HL-60 (cell line): ENCODE measurements at regions not wholly inside any gene's neighbourhood (a gene's known extent, or its start where the extent isn't known, plus 50 kb on each side); places are given as distances from the start of the nearest gene placed in this dataset.

Source experiments
- DNase-seq, 2 experiments: peaks; one replicate each; pipeline ENCODE4 v3.0.0-alpha.2; 2010 to 2020; ENCODE audit warnings: low read depth in 1 of 2, low spot score in 1 of 2
- H3K27ac ChIP-seq: fragments of 250-450 bp; sonication (Bioruptor Pico); replicated peaks from 2 replicates; pipeline ENCODE4 v1.5.1; 2020; ENCODE audit warnings: mild to moderate bottlenecking, moderate library complexity
- H3K27me3 ChIP-seq: fragments of 250-450 bp; sonication (Bioruptor Pico); 2 replicates; pipeline ENCODE4 v1.5.1; 2021; ENCODE audit warnings: mild to moderate bottlenecking, moderate library complexity; ENCODE audit not compliant: insufficient read depth, poor library complexity, severe bottlenecking
- H3K4me3 ChIP-seq: replicated peaks from 2 replicates; pipeline ENCODE4 v1.5.1; 2011; ENCODE audit warnings: mild to moderate bottlenecking, control low read depth, low read length; ENCODE audit not compliant: insufficient read depth
- CTCF ChIP-seq: IDR thresholded peaks from one replicate; pipeline ENCODE4 v1.5.1; 2011; ENCODE audit warnings: low read length, control low read depth, inconsistent platforms; ENCODE audit not compliant: insufficient read depth
- GABPA ChIP-seq: IDR thresholded peaks from 2 replicates; pipeline ENCODE4 v1.6.1; 2012; ENCODE audit warnings: low read depth
- POLR2AphosphoS5 ChIP-seq: IDR thresholded peaks from 2 replicates; pipeline ENCODE4 v1.6.1; 2012; ENCODE audit warnings: low read depth
- REST ChIP-seq: IDR thresholded peaks from 2 replicates; pipeline ENCODE4 v1.6.1; 2012; ENCODE audit warnings: low read depth; ENCODE audit not compliant: insufficient replicate concordance
- SPI1 ChIP-seq: IDR thresholded peaks from 2 replicates; pipeline ENCODE4 v1.6.1; 2012; ENCODE audit warnings: low read depth, mild to moderate bottlenecking, borderline replicate concordance

GRCh38 chr6:105816847-105817246 lies 269.3 kb upstream of the PRDM1 start:
- H3K4me3 ChIP-seq = no peak overlapping the region
- no peak for DNase-seq
- H3K27ac ChIP-seq = no peak overlapping the region
- TF ChIP-seq CTCF (no peak), REST (no peak), SPI1 (no peak)
- no peaks in the 10 kb centered on the region for H3K27me3 ChIP-seq

GRCh38 chr6:105815661-105816555 lies 270.2 kb upstream of the PRDM1 start:
- H3K27ac ChIP-seq = no peak overlapping the region
- H3K4me3 ChIP-seq = no peak overlapping the region
- TF ChIP-seq GABPA (no peak), CTCF (no peak), POLR2AphosphoS5 (no peak), REST (no peak), SPI1 (no peak)
- no peaks in the 10 kb centered on the region for H3K27me3 ChIP-seq
- no peak for DNase-seq

- Histone ChIP-seq H3K27me3 (no peaks in the 10 kb centered on the region), H3K27ac (no peak overlapping the region), H3K4me3 (no peak overlapping the region)
- TF ChIP-seq SPI1 (no peak), POLR2AphosphoS5 (no peak), REST (no peak), GABPA (no peak), CTCF (no peak)
- DNase-seq = no peak
Measured at GRCh38 chr6:105814745-105815536, 271.2 kb upstream of the PRDM1 start.
